GM08714 (cell line): ENCODE measurements at regions not wholly inside any gene's neighbourhood (a gene's known extent, or its start where the extent isn't known, plus 50 kb on each side); places are given as distances from the start of the nearest gene placed in this dataset.

Source experiments
- H3K4me3 ChIP-seq: fragments of 200-500 bp; sonication (Bioruptor generic); 2 replicates; pipeline ENCODE4 v1.5.1; 2014; ENCODE audit warnings: mild to moderate bottlenecking, low read length, inconsistent platforms
- ZNF274 ChIP-seq: IDR thresholded peaks from 2 replicates; pipeline ENCODE4 v1.6.1; 2012; ENCODE audit warnings: mild to moderate bottlenecking, low read depth, low read length

DNA sequence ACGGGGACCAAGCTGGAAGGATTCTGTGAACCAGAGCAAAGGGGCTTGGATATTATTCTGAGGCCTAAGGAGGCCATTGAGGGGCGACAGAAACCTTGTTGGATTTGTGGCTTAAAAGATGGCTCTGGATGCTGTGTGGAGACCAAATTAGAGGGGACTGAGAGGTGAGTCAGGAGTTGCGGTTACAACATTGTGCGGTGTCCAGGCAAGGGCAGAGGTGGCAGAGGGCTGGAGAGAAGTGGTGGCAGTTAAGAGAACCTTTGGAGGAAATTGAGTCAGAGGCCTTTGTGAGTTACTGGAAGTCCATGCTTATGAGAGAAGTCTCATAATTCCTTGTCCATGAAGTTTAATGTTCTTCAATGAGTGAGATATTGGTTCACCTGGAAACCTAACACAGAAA is 143.2 kb downstream of the FAM43A start:
- no peak for TF ChIP-seq ZNF274
- no peak overlapping the region for H3K4me3 ChIP-seq

DNA sequence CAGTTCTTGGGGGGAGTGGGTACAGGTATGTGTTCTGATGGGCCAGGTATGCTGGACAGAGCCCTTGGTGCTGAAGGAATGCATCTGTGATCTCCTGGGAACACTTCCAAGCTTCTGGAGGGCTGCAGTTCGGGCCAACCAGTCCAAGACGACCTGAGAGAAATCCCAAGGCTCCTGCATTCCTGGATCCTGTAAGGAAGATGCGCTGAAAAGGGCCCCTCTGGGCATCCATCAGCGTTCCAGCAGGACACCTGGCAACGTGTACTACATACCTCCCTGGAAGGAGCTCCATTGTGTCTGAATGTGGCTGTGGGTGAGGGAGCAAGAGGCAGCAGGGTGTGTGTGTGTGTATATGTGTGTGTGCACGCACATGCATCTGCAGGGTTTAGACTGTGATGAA is 144.7 kb downstream of the FAM43A start:
- H3K4me3 ChIP-seq: no peak overlapping the region
- TF ChIP-seq ZNF274: no peak

GRCh38 chr3:194830978-194831377 is 145.3 kb downstream of the FAM43A start:
- H3K4me3 ChIP-seq: no peak overlapping the region
- no peak for TF ChIP-seq ZNF274

- H3K4me3 ChIP-seq: no peak overlapping the region
- no peak for TF ChIP-seq ZNF274
Observed at GRCh38 chr3:194832346-194833104, 146.8 kb downstream of the FAM43A start.

DNA sequence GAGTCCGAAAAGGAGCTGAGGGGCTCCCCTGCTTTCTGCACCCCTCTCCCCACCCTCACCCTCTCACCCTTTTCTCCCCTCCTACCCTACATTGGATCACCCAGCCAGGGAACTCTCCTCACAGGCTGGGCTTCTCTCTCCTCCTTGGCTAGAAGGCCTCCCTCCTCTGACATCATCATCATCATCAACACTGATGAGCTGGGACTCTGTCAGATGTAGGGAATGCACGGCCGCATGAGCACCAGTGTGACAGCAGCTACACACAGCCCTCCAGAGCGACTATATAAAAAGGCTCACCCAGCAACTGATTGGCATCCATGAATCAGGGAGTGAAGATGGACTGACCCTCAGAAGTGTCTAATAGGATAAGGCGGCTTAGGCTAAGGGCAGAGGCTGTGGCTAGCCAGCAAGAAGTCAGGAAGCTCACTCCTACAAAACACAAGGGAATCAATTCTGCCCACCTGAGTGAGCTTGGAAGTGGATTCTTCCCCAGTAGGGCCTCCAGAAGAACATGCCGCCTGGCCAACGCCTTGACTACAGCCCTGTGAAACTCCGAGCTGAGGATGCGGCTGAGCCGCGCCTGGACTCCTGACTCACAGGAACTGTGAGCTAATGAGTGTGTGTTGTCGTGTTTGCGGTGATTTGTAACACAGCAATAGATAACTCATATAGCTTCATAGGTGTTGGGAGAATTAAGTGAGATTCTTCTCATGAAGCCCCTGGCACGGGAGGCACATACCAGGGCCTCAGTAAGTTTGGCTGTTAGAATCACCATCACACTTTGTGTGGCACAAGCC is 147.6 kb downstream of the FAM43A start:
- TF ChIP-seq ZNF274: no peak
- H3K4me3 ChIP-seq: no peak overlapping the region

- TF ChIP-seq ZNF274: no peak
- no peak overlapping the region for H3K4me3 ChIP-seq
Observed at GRCh38 chr3:194836661-194837060, 151.0 kb downstream of the FAM43A start.

DNA sequence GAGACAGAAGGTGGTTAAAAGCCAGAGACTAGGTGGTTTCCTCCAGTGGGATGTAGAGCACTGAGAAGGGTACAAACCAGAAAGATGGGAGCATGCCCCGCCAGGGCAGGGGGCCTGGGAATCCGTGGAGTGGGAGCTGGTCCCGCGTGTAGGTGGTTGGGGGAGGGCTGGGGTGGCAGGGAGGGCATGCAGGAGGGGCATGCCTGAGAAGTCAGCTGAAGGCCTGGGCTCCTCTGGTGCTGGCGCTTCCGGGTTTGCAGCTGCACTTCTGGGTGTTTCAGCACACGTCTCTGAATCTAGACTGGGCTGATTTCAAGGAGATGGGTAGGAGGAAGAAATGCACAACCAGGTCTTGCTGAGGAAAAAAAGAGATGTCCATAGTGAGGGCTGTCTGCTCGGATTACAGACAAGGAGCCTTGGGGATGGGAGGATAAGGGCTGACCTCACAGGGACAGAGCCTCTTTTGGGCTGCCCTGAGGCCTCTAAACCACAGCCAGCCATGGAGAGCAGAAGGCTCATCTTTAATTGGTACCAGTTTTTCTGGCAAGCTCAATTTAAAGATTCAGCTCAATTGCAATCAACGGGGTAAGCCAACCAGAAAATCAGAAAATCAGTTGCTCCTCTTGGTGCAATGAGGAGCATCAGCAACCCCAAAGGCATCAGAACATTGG is 151.9 kb downstream of the FAM43A start:
- TF ChIP-seq ZNF274: no peak
- no peak overlapping the region for H3K4me3 ChIP-seq

GRCh38 chr3:194838236-194838635 is 152.6 kb downstream of the FAM43A start:
- TF ChIP-seq ZNF274: no peak
- no peak overlapping the region for H3K4me3 ChIP-seq

GRCh38 chr3:194840661-194841514 is 155.2 kb downstream of the FAM43A start:
- H3K4me3 ChIP-seq: no peak overlapping the region
- no peak for TF ChIP-seq ZNF274

DNA sequence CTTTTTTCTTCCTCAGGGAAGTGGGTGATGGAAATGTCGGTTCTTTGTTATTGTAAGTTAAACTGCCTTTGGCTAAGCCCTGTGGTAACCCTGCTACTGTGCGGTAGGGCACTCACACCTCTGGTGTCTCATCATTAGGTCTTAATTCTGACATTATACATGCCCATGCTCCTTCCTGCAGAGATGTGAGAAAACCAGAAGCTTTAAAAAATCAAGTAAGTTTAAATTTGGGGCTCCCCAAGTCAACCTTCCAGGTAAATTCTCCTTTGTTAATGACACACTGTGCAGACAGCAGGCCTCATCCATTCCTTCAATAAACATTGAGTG is 155.8 kb downstream of the FAM43A start:
- no peak overlapping the region for H3K4me3 ChIP-seq
- no peak for TF ChIP-seq ZNF274

GRCh38 chr3:194843556-194843955 is 157.9 kb downstream of the FAM43A start:
- H3K4me3 ChIP-seq: no peak overlapping the region
- TF ChIP-seq ZNF274: no peak

GRCh38 chr3:194844046-194844445 is 158.4 kb downstream of the FAM43A start:
- no peak for TF ChIP-seq ZNF274
- no peak overlapping the region for H3K4me3 ChIP-seq

DNA sequence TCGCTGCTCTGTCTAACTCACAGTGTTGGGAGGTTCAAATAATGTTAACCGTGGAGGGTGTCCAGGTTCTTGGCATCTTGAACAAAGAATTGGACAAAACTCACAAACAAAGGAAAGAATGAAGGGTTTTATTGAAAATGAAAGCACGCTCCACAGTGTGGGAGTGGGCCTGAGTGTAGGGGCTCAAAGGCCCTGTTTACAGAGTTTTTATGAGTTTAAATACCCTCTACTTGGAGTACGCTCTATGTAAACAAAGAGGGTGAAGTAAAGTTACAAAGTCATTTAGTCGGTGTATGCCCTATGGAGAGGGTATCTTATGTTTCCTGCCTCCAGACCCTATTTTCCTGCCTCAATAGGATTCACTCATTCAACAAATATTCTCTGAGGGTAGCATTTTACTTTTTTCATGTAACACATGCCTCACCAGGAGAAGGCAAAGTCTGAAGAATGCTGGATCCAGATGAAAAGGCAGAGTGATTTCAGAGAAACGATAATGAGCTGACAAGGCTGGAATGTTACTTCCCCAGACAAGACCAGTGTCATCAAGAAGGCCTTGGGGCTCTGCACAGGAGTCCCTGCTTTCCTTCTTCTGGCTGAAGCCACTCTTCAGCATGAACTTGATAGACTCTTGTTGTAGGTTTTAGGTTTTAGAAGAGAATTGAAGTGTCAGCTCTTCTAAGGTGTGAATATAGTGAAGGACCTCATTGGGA is 163.6 kb downstream of the FAM43A start:
- TF ChIP-seq ZNF274: no peak
- H3K4me3 ChIP-seq: no peak overlapping the region
